SU-DHL-6 (cell line): ENCODE measurements at regions not wholly inside any gene's neighbourhood (a gene's known extent, or its start where the extent isn't known, plus 50 kb on each side); places are given as distances from the start of the nearest gene placed in this dataset.

Experiments used
- CTCF ChIP-seq: fragments of 200-600 bp; sonication (generic); IDR thresholded peaks from one replicate; pipeline ENCODE4 v1.5.1; 2017; ENCODE audit warnings: antibody characterized with exemption, mild to moderate bottlenecking, low read length, moderate library complexity; ENCODE audit not compliant: insufficient read depth, poor library complexity, severe bottlenecking
- EZH2phosphoT487 ChIP-seq: fragments of 200-600 bp; sonication (generic), shearing (Covaris generic); conservative IDR thresholded peaks from 2 replicates; pipeline ENCODE4 v1.6.1; 2018; ENCODE audit warnings: mild to moderate bottlenecking, antibody characterized with exemption, low read length, moderate library complexity, mixed read lengths

GRCh38 chr17:33756021-33756420 is 462.9 kb upstream of the ASIC2 start:
- TF ChIP-seq CTCF (no peak), EZH2phosphoT487 (no peak)
